ENCODE measurements at regions not wholly inside any gene's neighbourhood (a gene's known extent, or its start where the extent isn't known, plus 50 kb on each side); places are given as distances from the start of the nearest gene placed in this dataset.

GRCh38 chr15:95701410-95701809 lies 629.1 kb upstream of the NR2F2 start:
- TF ChIP-seq CTCF (IDR thresholded peaks at IDR 0.05; ENCODE audit: insufficient read depth, low read length, severe bottlenecking), result no peak
- no peak for FAIRE-seq
- Histone ChIP-seq H3K27me3 (ENCODE audit: control insufficient read depth, insufficient read depth, low read length) (no peaks in the 10 kb centered on the region), H3K36me3 (ENCODE audit: control insufficient read depth, insufficient read depth, low read length) (no peaks in the 10 kb centered on the region), H3K4me3 (ENCODE audit: low read depth, low read length) (no peak overlapping the region)
- no peak for DNase-seq (ENCODE audit: low read depth)

- Histone ChIP-seq H3K27me3 (ENCODE audit: control insufficient read depth, insufficient read depth, low read length) (no peaks in the 10 kb centered on the region), H3K4me3 (ENCODE audit: low read depth, low read length) (no peak overlapping the region), H3K36me3 (ENCODE audit: control insufficient read depth, insufficient read depth, low read length) (no peaks in the 10 kb centered on the region)
- DNase-seq (ENCODE audit: low read depth) (no peak), FAIRE-seq (no peak)
- TF ChIP-seq CTCF (IDR thresholded peaks at IDR 0.05; ENCODE audit: insufficient read depth, low read length, severe bottlenecking), result no peak
Observed at GRCh38 chr15:95709959-95710695, 620.4 kb upstream of the NR2F2 start.

- H3K36me3 ChIP-seq (ENCODE audit: control insufficient read depth, insufficient read depth, low read length), result no peaks in the 10 kb centered on the region
- DNase-seq (ENCODE audit: low read depth) (peak; percentile 38), FAIRE-seq (no peak)
- no peak overlapping the region for H3K4me3 ChIP-seq (ENCODE audit: low read depth, low read length)
- no peak for TF ChIP-seq CTCF (IDR thresholded peaks at IDR 0.05; ENCODE audit: insufficient read depth, low read length, severe bottlenecking)
- H3K27me3 ChIP-seq (ENCODE audit: control insufficient read depth, insufficient read depth, low read length), result no peaks in the 10 kb centered on the region
Observed at GRCh38 chr15:95712785-95713184, 617.7 kb upstream of the NR2F2 start.

- no peak for DNase-seq (ENCODE audit: low read depth)
- Histone ChIP-seq H3K27me3 (ENCODE audit: control insufficient read depth, insufficient read depth, low read length) (no peaks in the 10 kb centered on the region), H3K4me3 (ENCODE audit: low read depth, low read length) (no peak overlapping the region), H3K36me3 (ENCODE audit: control insufficient read depth, insufficient read depth, low read length) (no peaks in the 10 kb centered on the region)
- no peak for FAIRE-seq
- no peak for TF ChIP-seq CTCF (IDR thresholded peaks at IDR 0.05; ENCODE audit: insufficient read depth, low read length, severe bottlenecking)
Observed at GRCh38 chr15:95713324-95713723, 617.2 kb upstream of the NR2F2 start.

GRCh38 chr15:95715116-95715903 lies 615.2 kb upstream of the NR2F2 start:
- no peak for TF ChIP-seq CTCF (IDR thresholded peaks at IDR 0.05; ENCODE audit: insufficient read depth, low read length, severe bottlenecking)
- no peaks in the 10 kb centered on the region for H3K36me3 ChIP-seq (ENCODE audit: control insufficient read depth, insufficient read depth, low read length)
- no peak overlapping the region for H3K4me3 ChIP-seq (ENCODE audit: low read depth, low read length)
- no peak for DNase-seq (ENCODE audit: low read depth)
- no peaks in the 10 kb centered on the region for H3K27me3 ChIP-seq (ENCODE audit: control insufficient read depth, insufficient read depth, low read length)
- no peak for FAIRE-seq
